ENCODE measurements at regions not wholly inside any gene's neighbourhood (a gene's known extent, or its start where the extent isn't known, plus 50 kb on each side); places are given as distances from the start of the nearest gene placed in this dataset.

DNA sequence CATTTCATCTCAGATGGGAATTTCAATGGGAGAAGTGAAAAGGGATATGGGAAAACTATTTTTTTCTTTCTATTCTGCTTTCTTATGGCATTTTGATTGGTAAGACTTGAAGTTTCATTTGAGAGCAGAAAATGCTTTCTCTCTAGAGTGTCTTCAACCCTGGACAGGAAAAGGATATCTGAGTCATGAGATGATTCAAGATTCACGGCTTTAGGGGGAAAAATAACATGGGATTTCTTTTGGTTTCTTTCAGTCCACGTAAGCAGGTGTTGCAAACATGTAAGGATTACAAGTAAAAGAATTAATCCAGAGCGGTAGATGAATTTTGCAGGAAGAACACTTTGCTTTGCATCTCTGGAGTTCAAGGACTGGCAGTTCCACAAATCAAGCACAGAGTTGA, 1001.0 kb upstream of the TENM4 start:
- TF ChIP-seq, protein P1, sequence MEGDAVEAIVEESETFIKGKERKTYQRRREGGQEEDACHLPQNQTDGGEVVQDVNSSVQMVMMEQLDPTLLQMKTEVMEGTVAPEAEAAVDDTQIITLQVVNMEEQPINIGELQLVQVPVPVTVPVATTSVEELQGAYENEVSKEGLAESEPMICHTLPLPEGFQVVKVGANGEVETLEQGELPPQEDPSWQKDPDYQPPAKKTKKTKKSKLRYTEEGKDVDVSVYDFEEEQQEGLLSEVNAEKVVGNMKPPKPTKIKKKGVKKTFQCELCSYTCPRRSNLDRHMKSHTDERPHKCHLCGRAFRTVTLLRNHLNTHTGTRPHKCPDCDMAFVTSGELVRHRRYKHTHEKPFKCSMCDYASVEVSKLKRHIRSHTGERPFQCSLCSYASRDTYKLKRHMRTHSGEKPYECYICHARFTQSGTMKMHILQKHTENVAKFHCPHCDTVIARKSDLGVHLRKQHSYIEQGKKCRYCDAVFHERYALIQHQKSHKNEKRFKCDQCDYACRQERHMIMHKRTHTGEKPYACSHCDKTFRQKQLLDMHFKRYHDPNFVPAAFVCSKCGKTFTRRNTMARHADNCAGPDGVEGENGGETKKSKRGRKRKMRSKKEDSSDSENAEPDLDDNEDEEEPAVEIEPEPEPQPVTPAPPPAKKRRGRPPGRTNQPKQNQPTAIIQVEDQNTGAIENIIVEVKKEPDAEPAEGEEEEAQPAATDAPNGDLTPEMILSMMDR (conservative IDR thresholded peaks at IDR 0.05; ENCODE audit: low read depth, low read length), result no peak
- no peak for TF ChIP-seq EZH2 (IDR thresholded peaks at IDR 0.05; ENCODE audit: low read length, unreplicated experiment)
- no peak for TF ChIP-seq EZH2phosphoT487 (IDR thresholded peaks at IDR 0.05; ENCODE audit: borderline replicate concordance, low read length)

All from PC-3 (cell line).